Spleen (tissue), 11 donors: ENCODE measurements at regions not wholly inside any gene's neighbourhood (a gene's known extent, or its start where the extent isn't known, plus 50 kb on each side); places are given as distances from the start of the nearest gene placed in this dataset.

ENCODE experiments used
- DNase-seq: peaks from one replicate; pipeline ENCODE4 v3.0.0-alpha.2; 2020
- H3K27ac ChIP-seq, 8 donors: fragments of 200-600 bp; sonication (generic) in 7 of 8; 1 replicate in 4 of 8; 2 replicates in 4 of 8; pipeline versions ENCODE4 v1.5.0 to v1.8.0; 2016 to 2021; ENCODE audit warnings: inconsistent platforms in 4 of 8, mild to moderate bottlenecking in 4 of 8, moderate library complexity in 1 of 8
- H3K27me3 ChIP-seq, 7 donors: fragments of 200-600 bp; sonication (generic) in 6 of 7; replicated peaks in 1 of 7; 1 replicate in 4 of 7; 2 replicates in 3 of 7; pipeline versions ENCODE4 v1.5.0 to v1.8.0; 2016 to 2021; ENCODE audit warnings: inconsistent platforms in 3 of 7, mild to moderate bottlenecking in 1 of 7
- H3K36me3 ChIP-seq, 6 donors: fragments of 200-600 bp; sonication (generic) in 5 of 6; 1 replicate in 4 of 6; 2 replicates in 2 of 6; pipeline versions ENCODE4 v1.5.0 to v1.8.0; 2016 to 2021; ENCODE audit warnings: inconsistent platforms in 2 of 6
- H3K4me1 ChIP-seq, 6 donors: fragments of 200-600 bp; sonication (generic) in 5 of 6; 1 replicate in 3 of 6; 2 replicates in 3 of 6; pipeline versions ENCODE4 v1.5.0 to v1.8.0; 2016 to 2021; ENCODE audit warnings: inconsistent platforms in 3 of 6
- H3K4me3 ChIP-seq, 8 donors: fragments of 200-600 bp; sonication (generic) in 7 of 8; 1 replicate in 4 of 8; 2 replicates in 4 of 8; pipeline versions ENCODE4 v1.5.0 to v1.8.0; 2016 to 2021; ENCODE audit warnings: inconsistent platforms in 4 of 8, mild to moderate bottlenecking in 4 of 8, moderate library complexity in 2 of 8
- H3K9me3 ChIP-seq, 8 donors: fragments of 200-600 bp; sonication (generic) in 7 of 8; 1 replicate in 4 of 8; 2 replicates in 4 of 8; pipeline versions ENCODE4 v1.5.0 to v1.8.0; 2016 to 2021; ENCODE audit warnings: inconsistent platforms in 4 of 8
- POLR2A ChIP-seq, 3 donors: fragments of 450-650 bp; IDR thresholded peaks; one replicate each; pipeline ENCODE4 v1.5.1; 2017; ENCODE audit warnings: antibody characterized with exemption in 3 of 3, mild to moderate bottlenecking in 1 of 3
- POLR2AphosphoS5 ChIP-seq, 3 donors: sonication (generic); formaldehyde crosslinking; IDR thresholded peaks; one replicate each; pipeline ENCODE4 v1.5.1; 2017; ENCODE audit warnings: antibody characterized with exemption in 3 of 3
- WGBS, 5 donors: extraction: QIAGEN DNeasy Blood & Tissue Kit in 3 of 5; methylation state at CpG; one replicate each; pipeline versions ENCODE4 v1.1.5 to v1.1.7; 2013 to 2018; 5-methylcytosine and 5-hydroxymethylcytosine counted together
- intact Hi-C: fragments of 100-400 bp; cut with DNase I; formaldehyde crosslinking; loops from one replicate; pipeline ENCODE4 v1.15.0; 2023; ENCODE audit warnings: low total_unique reads
- TF ChIP-seq, protein P1 (sequence below), 11 experiments: fragments of 200-600 bp in 7 of 11; fragments of 450-650 bp in 4 of 11; sonication (generic) in 4 of 11; IDR thresholded peaks in 8 of 11; conservative IDR thresholded peaks in 3 of 11; 1 replicate in 7 of 11; 2 replicates in 4 of 11; pipeline versions ENCODE4 v1.4.0 to v1.8.0; 2016 to 2021; ENCODE audit warnings: antibody characterized with exemption in 11 of 11, inconsistent platforms in 4 of 11, mild to moderate bottlenecking in 1 of 11
- donor health status: healthy with polysubstance abuse.
- donor health status: DM: no; HTN: no; CAD: no; lungs with moderate emphysema.
- donor health status: DM: no; HTN: no; CAD: no.
- donor health status: Bipolar disorder and iron deficiency.
- donor health status: healthy.
- donor health status: DM: no; HTN: no; CAD: no.
- donor health status: DM: yes; HTN: yes; CAD: no.

DNA sequence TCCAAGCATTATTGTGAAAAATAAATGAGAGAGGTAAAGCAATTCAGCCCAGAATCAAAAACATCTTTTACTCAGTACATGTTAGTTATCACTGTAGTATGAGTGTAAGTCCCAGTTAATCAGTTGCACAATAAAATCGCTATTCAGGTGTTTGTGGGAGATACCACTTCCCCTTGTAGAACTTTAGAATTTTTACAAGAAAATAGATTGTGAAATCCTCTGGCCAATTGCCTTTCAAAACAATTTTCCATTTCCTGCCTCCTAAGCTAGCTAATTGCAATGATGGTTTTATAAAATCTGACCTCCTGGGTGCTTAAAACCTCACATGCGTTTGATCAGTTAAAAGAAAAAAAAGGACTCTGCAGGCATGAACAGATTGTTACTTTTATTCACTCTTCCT lies 332.5 kb downstream of the PID1 start:
- no peak overlapping the region for H3K27ac ChIP-seq
- DNase-seq, result no peak
- H3K36me3 ChIP-seq, result no peaks in the 10 kb centered on the region
- intact Hi-C loops, result no loop called here
- H3K4me1 ChIP-seq, result no peaks in the 10 kb centered on the region
- WGBS, 5 donors, result 46 to 76% (median 53%) methylated on average over 2 of the region's 2 CpGs
- no peak overlapping the region for H3K4me3 ChIP-seq
- no peaks in the 10 kb centered on the region for H3K27me3 ChIP-seq
- TF ChIP-seq, protein P1, sequence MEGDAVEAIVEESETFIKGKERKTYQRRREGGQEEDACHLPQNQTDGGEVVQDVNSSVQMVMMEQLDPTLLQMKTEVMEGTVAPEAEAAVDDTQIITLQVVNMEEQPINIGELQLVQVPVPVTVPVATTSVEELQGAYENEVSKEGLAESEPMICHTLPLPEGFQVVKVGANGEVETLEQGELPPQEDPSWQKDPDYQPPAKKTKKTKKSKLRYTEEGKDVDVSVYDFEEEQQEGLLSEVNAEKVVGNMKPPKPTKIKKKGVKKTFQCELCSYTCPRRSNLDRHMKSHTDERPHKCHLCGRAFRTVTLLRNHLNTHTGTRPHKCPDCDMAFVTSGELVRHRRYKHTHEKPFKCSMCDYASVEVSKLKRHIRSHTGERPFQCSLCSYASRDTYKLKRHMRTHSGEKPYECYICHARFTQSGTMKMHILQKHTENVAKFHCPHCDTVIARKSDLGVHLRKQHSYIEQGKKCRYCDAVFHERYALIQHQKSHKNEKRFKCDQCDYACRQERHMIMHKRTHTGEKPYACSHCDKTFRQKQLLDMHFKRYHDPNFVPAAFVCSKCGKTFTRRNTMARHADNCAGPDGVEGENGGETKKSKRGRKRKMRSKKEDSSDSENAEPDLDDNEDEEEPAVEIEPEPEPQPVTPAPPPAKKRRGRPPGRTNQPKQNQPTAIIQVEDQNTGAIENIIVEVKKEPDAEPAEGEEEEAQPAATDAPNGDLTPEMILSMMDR (IDR thresholded peaks at IDR 0.05 in 8 of 11, conservative IDR thresholded peaks at IDR 0.05 in 3 of 11), result no peak
- TF ChIP-seq POLR2A (IDR thresholded peaks at IDR 0.05) (no peak), POLR2AphosphoS5 (IDR thresholded peaks at IDR 0.05) (no peak)
- peaks cover 2 to 27% (median 16%) of the 10 kb centered on the region in 8 donors for H3K9me3 ChIP-seq

DNA sequence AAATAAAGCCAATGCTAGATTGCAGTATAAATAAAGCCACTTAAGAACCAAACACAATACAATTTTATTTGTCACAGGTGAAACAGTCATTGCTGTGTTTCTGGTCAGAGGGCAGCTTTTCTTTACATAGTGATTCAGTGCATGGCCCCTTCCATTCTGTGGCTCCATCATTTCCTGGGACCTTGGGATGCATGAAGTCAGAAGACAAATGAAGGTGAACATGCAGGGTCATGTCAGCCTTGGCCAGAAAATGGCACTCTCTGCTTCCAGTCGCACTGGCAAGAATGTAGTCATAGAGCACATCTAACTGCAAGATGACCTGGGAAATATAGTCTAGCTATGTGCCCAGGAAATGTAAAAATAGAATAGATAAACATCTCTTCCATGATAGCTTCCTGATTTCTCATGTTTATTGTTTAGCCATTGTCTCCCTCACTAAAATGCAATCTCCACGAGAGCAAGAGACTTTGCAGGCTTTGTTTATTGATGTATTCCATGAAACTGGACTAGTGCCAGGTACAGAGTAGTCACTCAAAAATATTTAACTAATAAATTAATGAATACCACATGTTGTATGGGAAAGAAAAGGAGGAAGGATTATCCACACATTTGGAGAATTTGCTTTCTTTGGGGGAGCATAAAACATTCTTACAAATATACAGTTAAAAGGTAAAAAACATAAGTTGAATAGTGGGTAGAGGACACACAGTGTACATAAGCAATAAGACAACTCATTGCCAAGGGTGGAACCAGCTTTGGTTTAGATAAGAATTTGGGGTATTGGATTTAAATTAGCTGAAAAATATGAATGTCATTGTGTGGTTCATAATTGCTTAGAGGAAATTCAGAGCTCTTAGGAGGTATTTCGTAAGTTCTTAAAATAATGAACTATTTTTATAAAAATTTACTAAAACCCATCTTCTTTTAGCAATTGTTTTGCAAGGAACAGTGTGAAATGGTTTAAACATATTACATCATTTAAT lies 343.8 kb downstream of the PID1 start:
- DNase-seq, result no peak
- intact Hi-C loops, result no loop called here
- TF ChIP-seq, protein P1 (IDR thresholded peaks at IDR 0.05 in 8 of 11, conservative IDR thresholded peaks at IDR 0.05 in 3 of 11), result no peak
- TF ChIP-seq POLR2A (IDR thresholded peaks at IDR 0.05) (no peak), POLR2AphosphoS5 (IDR thresholded peaks at IDR 0.05) (no peak)
- Histone ChIP-seq H3K4me1 (no peaks in the 10 kb centered on the region), H3K27me3 (no peaks in the 10 kb centered on the region), H3K9me3 (peaks cover 0 to 41% (median 19%) of the 10 kb centered on the region in 8 donors), H3K4me3 (no peak overlapping the region), H3K27ac (no peak overlapping the region), H3K36me3 (no peaks in the 10 kb centered on the region)
- WGBS, 5 donors, result 52 to 58% (median 52%) methylated on average over 3 of the region's 3 CpGs

DNA sequence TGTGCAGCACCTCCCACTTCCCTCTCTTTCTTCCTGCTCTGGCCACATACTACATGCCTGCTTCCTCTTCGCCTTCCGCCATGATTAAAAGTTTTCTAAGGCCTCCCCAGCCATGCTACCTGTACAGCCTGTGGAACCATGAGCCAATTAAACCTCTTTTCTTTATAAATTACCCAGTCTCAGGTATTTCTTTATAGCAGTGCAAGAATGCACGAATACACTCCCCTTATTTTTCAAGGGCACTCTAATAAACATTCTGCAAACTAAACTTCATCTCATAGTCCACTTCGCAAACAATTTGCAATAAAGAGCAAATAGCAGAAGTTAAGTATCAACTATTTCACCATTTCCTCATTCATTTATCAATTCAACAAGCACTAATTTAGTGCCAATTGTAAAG lies 351.3 kb downstream of the PID1 start:
- no peak for DNase-seq
- Histone ChIP-seq H3K27ac (no peak overlapping the region), H3K36me3 (no peaks in the 10 kb centered on the region), H3K4me3 (no peak overlapping the region), H3K9me3 (peaks cover 0 to 26% (median 0%) of the 10 kb centered on the region in 8 donors), H3K27me3 (no peaks in the 10 kb centered on the region), H3K4me1 (no peaks in the 10 kb centered on the region)
- 78 to 90% (median 83%) methylated on average over 4 of the region's 4 CpGs for WGBS, 5 donors
- TF ChIP-seq POLR2A (IDR thresholded peaks at IDR 0.05), result no peak
- TF ChIP-seq, protein P1 (IDR thresholded peaks at IDR 0.05 in 8 of 11, conservative IDR thresholded peaks at IDR 0.05 in 3 of 11), result no peak
- no peak for TF ChIP-seq POLR2AphosphoS5 (IDR thresholded peaks at IDR 0.05)
- intact Hi-C loops, result no loop called here

DNA sequence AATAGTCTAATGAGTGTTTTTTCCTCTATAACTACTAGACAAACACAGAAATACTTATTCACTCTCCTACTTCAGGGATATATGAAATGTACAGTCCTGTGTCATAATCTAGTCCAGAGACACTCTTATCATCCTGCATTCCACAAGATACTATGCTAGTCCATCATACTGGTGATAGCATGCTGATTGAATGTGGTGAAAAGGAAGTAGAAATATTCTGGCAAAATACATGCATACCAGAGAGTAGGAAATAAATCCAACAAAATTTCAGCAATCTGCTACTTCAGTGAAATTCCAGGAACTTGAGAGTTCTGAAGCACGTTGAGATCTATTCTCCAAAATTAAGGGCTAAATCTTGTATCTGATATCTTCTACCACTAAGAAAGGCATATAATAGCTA lies 353.9 kb downstream of the PID1 start:
- no peaks in the 10 kb centered on the region for H3K4me1 ChIP-seq
- no peak overlapping the region for H3K27ac ChIP-seq
- intact Hi-C loops, result no loop called here
- no peak for TF ChIP-seq POLR2A (IDR thresholded peaks at IDR 0.05)
- no peak overlapping the region for H3K4me3 ChIP-seq
- H3K27me3 ChIP-seq, result no peaks in the 10 kb centered on the region
- no peak for DNase-seq
- H3K36me3 ChIP-seq, result no peaks in the 10 kb centered on the region
- H3K9me3 ChIP-seq, result peaks cover 0 to 21% (median 0%) of the 10 kb centered on the region in 8 donors
- 41 to 71% (median 47%) methylated on average over 1 of the region's 1 CpG for WGBS, 5 donors
